GM18520 (cell line): ENCODE measurements at regions not wholly inside any gene's neighbourhood (a gene's known extent, or its start where the extent isn't known, plus 50 kb on each side); places are given as distances from the start of the nearest gene placed in this dataset.

ENCODE experiments used
- ATAC-seq: cut with Tn5 transposase; IDR thresholded peaks from one replicate; pipeline ENCODE4 v1.9.1; 2021; ENCODE audit not compliant: unreplicated experiment

DNA sequence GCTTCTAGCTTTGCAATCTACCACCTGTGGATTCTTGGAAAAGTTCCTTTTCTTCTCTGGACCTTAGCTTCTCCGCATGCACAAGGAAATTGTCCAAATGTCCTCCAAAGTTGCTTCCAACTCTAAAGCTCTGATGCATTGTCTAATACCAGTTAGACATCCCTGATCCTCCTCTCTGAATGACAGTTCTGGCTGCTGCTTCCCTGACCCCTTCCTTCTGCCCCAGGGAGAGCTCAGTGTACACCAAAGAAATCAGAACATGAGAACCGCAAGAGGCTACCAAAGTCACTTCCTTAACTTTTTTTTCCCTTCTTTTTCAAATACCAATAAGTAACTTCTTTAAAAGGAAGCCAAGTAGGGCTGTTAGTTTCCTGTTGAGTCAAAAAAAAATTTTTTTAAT is 79.7 kb upstream of the CES5A start:
- ATAC-seq = no peak

DNA sequence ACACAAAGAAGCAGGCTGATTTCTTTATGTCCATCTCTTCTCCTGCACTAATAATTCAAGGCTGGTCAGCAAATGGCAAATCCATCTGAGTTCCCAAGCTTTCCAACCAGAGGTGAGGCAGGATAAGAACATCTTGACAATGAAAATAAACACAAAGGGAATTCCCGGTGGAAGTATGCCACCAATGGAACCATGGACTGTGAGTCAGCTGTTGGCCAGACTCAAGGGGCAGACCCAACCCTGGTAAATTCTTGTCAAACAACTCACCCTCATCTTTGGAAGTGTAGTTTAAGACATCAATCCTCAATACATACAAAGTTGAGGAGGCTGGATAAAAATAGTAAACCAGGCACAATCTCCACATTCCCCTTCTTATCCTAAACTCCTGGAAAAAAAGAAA is 74.3 kb upstream of the CES5A start:
- no peak for ATAC-seq

DNA sequence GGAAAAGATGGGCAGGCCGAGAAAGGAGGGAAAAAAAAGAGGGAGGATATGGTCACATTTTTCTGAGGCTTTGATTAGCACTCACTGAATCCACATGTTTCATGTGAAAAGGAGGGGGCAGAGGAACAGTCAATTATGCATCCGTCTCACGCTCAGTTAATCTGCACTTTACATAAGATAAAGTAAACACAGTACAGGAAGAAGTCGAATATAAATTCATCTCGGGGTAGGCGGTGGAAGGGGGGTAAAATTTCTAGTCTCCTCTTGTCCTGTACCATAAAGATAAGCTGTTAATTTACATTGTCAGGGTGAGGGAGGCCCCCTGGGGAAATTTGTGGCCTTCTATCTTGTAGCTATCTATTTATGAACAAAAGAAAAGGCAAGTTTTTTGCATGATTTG is 73.1 kb upstream of the CES5A start:
- no peak for ATAC-seq

GRCh38 chr16:55947366-55947765 is 72.2 kb upstream of the CES5A start:
- no peak for ATAC-seq

DNA sequence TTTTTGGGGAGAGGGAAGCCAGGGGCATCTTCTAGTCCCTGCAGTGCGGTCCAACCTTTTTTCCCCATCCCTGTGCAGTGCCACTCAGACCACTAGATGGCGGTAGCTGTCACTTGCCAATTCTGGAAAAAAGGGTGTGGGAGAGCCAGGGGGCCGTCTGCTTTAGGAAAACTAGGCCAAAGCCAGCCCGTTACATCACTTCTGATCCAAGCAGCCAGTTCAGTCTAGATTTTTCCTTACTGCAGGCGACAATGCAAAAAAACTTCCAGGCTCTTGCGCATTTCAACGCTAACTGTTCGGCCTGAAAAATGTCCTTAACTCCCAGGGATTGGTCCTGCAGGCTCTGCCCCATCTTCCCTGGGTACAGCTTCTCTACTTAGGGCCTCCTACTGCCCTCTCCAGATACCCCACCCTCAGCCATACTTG is 69.2 kb upstream of the CES5A start:
- no peak for ATAC-seq

GRCh38 chr16:55943267-55943666 is 68.1 kb upstream of the CES5A start:
- ATAC-seq = no peak

DNA sequence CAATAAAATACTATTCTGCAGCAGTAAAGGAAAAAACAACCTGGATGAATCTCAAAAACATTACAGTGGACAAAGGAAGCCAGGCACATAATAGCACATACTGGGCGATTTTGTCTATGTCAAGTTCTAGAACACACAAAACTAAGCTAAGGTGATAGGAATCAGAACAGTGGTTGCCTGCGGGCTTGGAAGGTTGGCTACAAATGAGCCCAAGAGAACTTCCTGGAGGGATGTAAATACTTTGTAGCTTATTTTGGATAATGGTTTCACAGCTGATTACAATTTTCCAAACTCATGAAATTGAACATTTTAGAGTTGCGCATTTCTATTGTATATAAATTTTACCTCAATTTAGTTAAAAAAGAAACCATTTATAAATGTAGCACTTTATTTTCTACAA is 67.6 kb upstream of the CES5A start:
- ATAC-seq = no peak

DNA sequence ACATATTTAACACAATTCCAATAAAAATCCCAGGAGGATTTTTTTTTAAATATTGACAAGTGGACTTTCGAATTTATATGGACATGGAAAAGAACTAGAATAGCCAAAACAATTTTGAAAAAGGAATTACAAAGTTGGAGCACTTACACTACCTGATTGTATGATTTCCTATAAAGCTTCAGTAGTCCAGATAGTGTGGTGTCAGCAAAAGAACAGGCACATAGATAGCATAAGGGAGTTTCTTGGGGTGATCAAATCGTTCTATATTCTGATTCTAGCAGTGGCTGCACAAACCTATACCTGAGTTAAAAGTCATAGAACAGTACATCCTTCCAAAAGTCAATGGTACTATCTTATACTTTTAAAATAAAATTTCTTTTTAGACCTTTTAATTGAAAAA is 66.4 kb upstream of the CES5A start:
- ATAC-seq = no peak

DNA sequence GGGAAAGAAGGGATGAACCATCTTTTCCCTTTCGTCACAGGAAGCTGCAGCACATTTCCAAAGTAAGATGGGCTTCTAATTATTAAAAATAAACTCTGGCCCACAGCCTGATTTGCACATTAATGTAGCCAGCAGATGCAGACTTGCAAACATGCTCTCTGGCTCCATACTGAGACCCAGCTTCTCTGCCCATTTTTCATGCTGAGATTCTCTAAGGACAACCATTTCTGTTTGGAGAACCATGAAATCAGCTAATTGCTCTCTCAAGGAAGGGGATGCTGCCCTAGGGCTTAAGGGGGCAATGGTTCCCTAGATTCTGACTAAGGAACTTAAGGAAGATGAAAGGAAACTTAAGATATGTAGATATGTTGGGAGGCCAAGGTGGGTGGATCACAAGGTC is 63.0 kb upstream of the CES5A start:
- ATAC-seq = no peak

- no peak for ATAC-seq
Observed at GRCh38 chr16:55933038-55933437, 57.9 kb upstream of the CES5A start.

- no peak for ATAC-seq
Observed at GRCh38 chr16:55930036-55930435, 54.9 kb upstream of the CES5A start.

DNA sequence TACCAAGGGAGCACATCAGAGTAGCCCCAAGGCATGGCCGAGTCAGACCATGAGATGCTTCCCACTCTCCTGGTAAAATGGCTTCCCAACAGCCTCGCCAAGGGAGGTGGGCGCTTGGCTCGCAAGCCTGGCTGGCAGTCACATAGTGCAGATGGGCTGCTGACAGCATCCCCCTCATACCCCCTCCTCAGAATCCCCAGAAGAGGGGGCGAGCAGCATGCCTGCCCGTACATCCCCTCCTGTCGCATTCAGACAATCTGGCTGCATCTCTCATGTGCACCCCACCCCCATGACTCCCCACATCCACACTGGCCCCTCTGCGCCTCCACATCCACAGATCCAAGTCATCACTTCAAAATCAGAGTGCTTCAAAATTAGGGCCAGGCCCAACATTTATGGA is 54.0 kb upstream of the CES5A start:
- ATAC-seq = no peak

DNA sequence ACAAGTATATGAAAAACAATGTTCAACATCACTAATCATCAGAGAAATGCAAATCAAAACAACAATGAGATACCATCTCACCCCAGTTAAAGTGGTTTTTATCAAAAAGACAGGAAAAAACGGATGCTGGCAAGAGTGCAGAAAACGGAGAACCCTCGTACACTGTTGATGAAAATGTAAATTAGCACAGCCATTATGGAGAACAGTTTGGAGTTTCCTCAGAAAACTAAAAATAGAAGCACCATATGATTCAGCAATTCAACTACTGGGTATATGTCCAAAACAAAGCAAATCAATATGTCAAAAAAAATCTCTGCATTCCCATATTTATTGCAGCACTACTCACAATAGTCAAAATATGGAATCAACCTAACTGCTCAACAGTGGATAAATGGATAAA is 50.1 kb upstream of the CES5A start:
- no peak for ATAC-seq
